ENCODE measurements at regions not wholly inside any gene's neighbourhood (a gene's known extent, or its start where the extent isn't known, plus 50 kb on each side); places are given as distances from the start of the nearest gene placed in this dataset.

DNA sequence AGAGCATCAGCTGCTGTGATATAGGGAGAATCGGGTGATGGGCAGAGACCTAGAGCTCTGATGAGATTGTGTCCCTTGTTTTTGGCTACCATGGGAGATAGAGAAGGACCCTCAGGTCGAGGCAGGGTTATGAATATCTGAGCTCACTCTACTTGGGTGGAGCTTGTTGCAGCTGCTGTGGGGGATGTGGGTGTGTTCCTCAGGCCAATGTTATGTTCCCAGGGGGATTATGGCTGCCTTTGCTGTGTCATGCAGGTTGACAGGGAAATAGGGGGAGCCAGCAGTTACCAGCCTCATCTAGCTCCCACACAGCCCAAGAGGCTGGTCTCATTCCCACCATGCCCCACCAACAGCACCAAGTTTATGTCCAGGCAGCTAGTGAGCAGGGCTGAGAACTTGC lies 131.5 kb downstream of the TRIM42 start:
- no peak overlapping the region for H3K4me3 ChIP-seq
- intact Hi-C loops (cut with DNase I): no loop called here
- DNase-seq: no peak
- H3K27ac ChIP-seq: no peak overlapping the region
- H3K9me3 ChIP-seq: no peaks in the 10 kb centered on the region
- H3K27me3 ChIP-seq: no peaks in the 10 kb centered on the region
- H3K36me3 ChIP-seq: no peaks in the 10 kb centered on the region
- WGBS, 2 donors: 63 to 78% methylated on average over 2 of the region's 2 CpGs
- TF ChIP-seq, protein P1, sequence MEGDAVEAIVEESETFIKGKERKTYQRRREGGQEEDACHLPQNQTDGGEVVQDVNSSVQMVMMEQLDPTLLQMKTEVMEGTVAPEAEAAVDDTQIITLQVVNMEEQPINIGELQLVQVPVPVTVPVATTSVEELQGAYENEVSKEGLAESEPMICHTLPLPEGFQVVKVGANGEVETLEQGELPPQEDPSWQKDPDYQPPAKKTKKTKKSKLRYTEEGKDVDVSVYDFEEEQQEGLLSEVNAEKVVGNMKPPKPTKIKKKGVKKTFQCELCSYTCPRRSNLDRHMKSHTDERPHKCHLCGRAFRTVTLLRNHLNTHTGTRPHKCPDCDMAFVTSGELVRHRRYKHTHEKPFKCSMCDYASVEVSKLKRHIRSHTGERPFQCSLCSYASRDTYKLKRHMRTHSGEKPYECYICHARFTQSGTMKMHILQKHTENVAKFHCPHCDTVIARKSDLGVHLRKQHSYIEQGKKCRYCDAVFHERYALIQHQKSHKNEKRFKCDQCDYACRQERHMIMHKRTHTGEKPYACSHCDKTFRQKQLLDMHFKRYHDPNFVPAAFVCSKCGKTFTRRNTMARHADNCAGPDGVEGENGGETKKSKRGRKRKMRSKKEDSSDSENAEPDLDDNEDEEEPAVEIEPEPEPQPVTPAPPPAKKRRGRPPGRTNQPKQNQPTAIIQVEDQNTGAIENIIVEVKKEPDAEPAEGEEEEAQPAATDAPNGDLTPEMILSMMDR (IDR thresholded peaks at IDR 0.05): no peak
- TF ChIP-seq POLR2A (IDR thresholded peaks at IDR 0.05): no peak
- H3K4me1 ChIP-seq: no peaks in the 10 kb centered on the region

DNA sequence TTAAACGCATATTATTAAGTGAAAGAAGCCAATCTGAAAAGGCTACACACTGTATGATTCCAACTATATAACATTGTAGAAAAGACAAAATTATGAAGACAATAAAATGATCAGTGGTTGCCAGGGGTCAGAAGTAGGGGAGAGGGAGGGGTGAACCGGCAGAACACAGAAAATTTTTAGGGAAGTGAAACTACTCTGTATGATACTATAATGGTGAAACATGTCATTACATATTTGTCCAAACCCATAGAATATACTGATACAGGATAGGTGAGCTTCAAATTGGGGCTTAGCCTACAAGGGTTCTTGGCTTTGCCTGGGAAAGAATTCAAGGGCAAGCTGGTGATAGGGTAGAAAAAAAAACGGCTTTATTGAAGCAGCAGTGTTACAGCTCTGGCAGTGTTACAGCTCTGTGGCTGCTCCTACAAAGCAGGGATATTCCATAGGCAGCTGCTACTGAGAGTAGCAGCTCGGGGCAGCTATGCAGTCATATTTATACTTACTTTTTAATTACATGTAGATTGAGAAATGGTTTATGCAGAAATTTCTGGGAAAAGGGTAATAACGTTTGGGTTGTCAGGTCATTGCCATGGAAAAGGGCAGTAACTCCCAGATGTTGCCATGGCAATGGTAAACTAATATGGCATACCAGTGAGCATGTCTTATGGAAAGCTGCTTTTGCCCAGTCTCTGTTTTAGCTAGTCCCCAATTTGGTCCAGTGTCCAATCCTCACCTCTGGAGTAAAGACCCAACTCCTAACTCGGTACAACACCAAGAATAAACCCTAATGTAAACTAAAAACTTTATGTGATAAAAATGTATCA lies 125.1 kb upstream of the SLC25A36 start:
- Histone ChIP-seq H3K36me3 (no peaks in the 10 kb centered on the region), H3K27me3 (no peaks in the 10 kb centered on the region), H3K4me1 (no peaks in the 10 kb centered on the region), H3K9me3 (no peaks in the 10 kb centered on the region), H3K4me3 (no peak overlapping the region), H3K27ac (no peak overlapping the region)
- intact Hi-C loops (cut with DNase I): no loop called here
- TF ChIP-seq, protein P1 (IDR thresholded peaks at IDR 0.05): no peak
- TF ChIP-seq POLR2A (IDR thresholded peaks at IDR 0.05): no peak
- no peak for DNase-seq
- 39 to 49% methylated on average over 6 of the region's 6 CpGs for WGBS, 2 donors

DNA sequence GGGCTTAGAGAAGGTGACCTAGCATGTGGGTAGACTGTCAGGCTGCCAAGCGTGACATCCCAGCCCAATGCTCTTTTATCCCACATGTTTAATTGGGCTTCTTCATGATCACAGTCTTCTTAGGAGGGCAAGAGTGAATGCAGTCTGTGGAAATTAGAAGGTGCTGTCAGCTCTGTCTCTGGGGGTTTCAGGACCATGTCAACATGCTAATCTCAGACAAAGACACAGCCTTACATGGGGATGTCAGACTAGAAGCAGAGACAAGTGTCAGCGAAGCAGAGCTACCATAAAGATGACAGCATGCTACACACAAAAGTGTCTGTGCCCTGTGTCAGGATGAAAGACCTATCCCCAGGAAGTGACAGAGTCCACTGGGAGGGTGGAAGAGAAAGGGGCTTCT lies 120.1 kb upstream of the SLC25A36 start:
- Histone ChIP-seq H3K27me3 (no peaks in the 10 kb centered on the region), H3K4me1 (no peaks in the 10 kb centered on the region), H3K27ac (no peak overlapping the region), H3K36me3 (no peaks in the 10 kb centered on the region), H3K4me3 (no peak overlapping the region), H3K9me3 (no peaks in the 10 kb centered on the region)
- WGBS, 2 donors: 76 to 80% methylated on average over 1 to 2 of the region's 2 CpGs
- no peak for DNase-seq
- TF ChIP-seq, protein P1 (IDR thresholded peaks at IDR 0.05): no peak
- TF ChIP-seq POLR2A (IDR thresholded peaks at IDR 0.05): no peak
- intact Hi-C loops (cut with DNase I): no loop called here

DNA sequence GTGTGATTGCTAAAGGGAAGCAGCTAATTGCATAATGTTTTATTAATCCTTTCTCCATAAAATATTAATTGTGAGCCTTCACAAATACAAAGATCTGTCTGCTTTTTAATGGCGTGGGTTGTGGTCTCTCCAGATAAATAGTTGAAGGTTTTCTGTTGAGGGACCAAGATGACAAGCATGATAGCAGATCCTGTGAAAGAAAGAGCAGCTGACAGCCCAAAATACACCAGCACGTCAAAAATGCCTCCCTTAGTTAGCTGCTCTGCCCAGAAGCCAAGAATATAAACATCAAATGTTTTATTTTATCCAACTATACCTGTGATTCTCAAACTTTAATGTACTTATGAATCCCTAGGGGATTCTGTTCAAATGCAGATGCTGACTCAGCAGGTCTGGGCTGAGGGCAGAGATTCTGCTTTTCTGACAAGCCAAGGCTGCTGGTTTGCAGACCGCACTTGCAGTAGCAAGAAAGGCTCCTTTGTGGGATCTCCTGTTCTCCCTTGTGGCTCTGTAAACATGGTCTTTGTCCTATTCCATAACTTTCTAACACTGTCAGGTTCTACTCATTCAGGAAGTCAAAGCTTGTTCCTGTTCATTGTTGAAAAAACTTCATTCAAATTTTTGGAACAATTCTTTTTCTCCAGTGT lies 119.1 kb upstream of the SLC25A36 start:
- H3K4me1 ChIP-seq: no peaks in the 10 kb centered on the region
- no peak for TF ChIP-seq POLR2A (IDR thresholded peaks at IDR 0.05)
- TF ChIP-seq, protein P1 (IDR thresholded peaks at IDR 0.05): no peak
- H3K27ac ChIP-seq: no peak overlapping the region
- H3K9me3 ChIP-seq: no peaks in the 10 kb centered on the region
- no peak overlapping the region for H3K4me3 ChIP-seq
- 24 to 35% methylated on average over 3 of the region's 3 CpGs for WGBS, 2 donors
- no peak for DNase-seq
- intact Hi-C loops (cut with DNase I): no loop called here
- H3K27me3 ChIP-seq: no peaks in the 10 kb centered on the region
- H3K36me3 ChIP-seq: no peaks in the 10 kb centered on the region

DNA sequence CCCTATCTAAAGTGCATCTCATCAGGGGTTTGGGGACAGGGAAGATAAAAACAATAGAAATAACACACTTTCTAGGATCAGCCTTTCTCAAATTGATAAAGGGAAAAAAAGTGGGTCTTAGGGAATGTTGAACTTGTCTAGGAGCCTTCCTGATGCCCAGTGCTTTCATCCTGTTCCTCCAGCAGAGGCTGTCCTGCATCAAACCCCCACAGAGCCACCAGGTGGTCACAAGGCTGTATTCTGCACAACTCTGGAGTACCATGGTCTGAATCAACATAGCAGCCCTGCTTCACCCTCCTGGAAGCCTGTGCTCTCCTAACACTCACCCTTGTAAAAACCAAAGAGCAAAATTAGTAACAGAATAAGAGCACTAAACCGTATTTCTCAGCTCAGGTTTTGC lies 118.5 kb upstream of the SLC25A36 start:
- WGBS, 2 donors: 77 to 80% methylated on average over 1 of the region's 1 CpG
- H3K4me3 ChIP-seq: no peak overlapping the region
- no peaks in the 10 kb centered on the region for H3K36me3 ChIP-seq
- no peaks in the 10 kb centered on the region for H3K4me1 ChIP-seq
- no peaks in the 10 kb centered on the region for H3K27me3 ChIP-seq
- intact Hi-C loops (cut with DNase I): no loop called here
- no peaks in the 10 kb centered on the region for H3K9me3 ChIP-seq
- TF ChIP-seq, protein P1 (IDR thresholded peaks at IDR 0.05): no peak
- no peak for TF ChIP-seq POLR2A (IDR thresholded peaks at IDR 0.05)
- no peak overlapping the region for H3K27ac ChIP-seq
- no peak for DNase-seq

Measured in esophagus squamous epithelium (tissue), 5 donors.